ENCODE measurements at regions not wholly inside any gene's neighbourhood (a gene's known extent, or its start where the extent isn't known, plus 50 kb on each side); places are given as distances from the start of the nearest gene placed in this dataset.

DNA sequence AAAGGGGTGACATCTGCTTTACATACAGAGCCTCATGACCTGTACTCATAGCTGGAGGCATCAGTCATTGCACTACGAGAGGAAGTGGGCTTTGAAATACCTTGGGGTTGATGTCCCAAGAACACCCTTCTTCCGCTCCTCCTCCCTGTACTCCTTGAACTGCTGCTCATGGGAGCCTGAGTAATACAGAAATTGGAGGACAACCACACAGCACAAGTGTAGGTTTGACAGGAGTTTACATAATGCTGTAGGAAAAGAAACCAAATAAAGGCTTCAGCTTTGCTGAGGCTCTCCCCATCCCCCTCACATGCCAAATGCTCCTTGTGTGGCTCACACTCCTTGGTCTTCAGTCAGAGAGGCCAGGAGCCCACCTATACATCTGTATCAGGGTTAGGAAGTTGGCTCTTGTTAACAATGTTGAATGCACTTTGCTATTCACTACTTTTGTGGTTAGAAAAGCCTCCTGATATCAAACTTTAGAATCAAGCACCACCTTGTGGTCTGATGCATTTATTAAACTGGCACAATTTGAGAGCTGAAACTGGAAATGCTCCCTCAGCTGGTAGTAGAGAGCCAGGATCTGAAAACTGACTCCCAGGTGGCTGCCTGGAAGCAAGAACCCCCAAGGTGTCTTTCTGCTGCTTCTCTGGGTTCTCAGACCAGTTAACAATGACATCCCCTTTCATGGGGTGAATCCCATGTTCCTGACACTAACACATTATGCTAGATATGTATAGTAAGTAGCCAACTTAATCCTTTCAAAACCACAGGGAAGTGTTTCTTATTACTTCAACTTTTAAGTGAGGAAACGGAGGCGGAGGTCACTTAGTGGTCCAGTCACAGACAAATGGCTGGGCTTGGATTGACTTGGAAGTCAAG lies 56.2 kb upstream of the EDN1 start:
- Histone ChIP-seq H3K36me3 (ENCODE audit: control insufficient read depth, insufficient read depth, low read length) (no peaks in the 10 kb centered on the region), H3K27me3 (ENCODE audit: control insufficient read depth, insufficient read depth, low read length, poor library complexity, severe bottlenecking) (no peaks in the 10 kb centered on the region), H3K9me3 (ENCODE audit: control insufficient read depth, low read length) (no peaks in the 10 kb centered on the region), H3K4me3 (ENCODE audit: low read length) (no peak overlapping the region), H3K9ac (ENCODE audit: extremely low read depth, low read length, poor library complexity, severe bottlenecking) (no peak overlapping the region), H3K27ac (ENCODE audit: low read depth, low read length) (no peak overlapping the region), H3K4me1 (ENCODE audit: control insufficient read depth, insufficient read depth, low read length) (peaks cover 9% of the 10 kb centered on the region)
- TF ChIP-seq, protein P1, sequence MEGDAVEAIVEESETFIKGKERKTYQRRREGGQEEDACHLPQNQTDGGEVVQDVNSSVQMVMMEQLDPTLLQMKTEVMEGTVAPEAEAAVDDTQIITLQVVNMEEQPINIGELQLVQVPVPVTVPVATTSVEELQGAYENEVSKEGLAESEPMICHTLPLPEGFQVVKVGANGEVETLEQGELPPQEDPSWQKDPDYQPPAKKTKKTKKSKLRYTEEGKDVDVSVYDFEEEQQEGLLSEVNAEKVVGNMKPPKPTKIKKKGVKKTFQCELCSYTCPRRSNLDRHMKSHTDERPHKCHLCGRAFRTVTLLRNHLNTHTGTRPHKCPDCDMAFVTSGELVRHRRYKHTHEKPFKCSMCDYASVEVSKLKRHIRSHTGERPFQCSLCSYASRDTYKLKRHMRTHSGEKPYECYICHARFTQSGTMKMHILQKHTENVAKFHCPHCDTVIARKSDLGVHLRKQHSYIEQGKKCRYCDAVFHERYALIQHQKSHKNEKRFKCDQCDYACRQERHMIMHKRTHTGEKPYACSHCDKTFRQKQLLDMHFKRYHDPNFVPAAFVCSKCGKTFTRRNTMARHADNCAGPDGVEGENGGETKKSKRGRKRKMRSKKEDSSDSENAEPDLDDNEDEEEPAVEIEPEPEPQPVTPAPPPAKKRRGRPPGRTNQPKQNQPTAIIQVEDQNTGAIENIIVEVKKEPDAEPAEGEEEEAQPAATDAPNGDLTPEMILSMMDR (conservative IDR thresholded peaks at IDR 0.05), result peak; percentile 76
- Mint-ChIP-seq H3K9me3 (no peaks in the 10 kb centered on the region), H3K4me3 (no peak overlapping the region), H3K27ac (no peak overlapping the region), H3K27me3 (ENCODE audit: insufficient read depth) (no peaks in the 10 kb centered on the region), H3K4me1 (peaks cover 21% of the 10 kb centered on the region), H3K36me3 (ENCODE audit: low read depth) (no peaks in the 10 kb centered on the region)
- peak; percentile 66 for DNase-seq
- 93 to 96% methylated on average over 3 to 4 of the region's 4 CpGs for WGBS, 2 experiments (ENCODE audit: insufficient coverage in 1 of 2, insufficient read length in 1 of 2)

DNA sequence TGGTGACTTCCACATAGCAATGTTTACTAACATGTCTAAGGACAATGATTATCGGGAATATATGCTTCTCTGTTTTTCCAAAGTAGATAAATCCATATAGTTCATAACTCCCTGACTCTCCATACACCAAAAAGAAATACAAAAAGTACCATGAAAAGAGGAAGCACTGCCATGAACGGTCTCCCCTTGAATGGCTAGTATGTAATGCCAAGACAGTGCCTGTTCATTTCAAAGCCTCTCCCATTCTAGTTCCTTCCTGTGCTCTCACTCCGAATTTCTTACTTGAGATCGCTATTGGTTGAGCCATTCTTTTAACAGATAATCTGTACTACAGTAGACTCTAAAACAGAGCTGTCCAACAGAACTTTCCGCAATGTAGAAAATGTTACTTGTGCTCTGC lies 54.8 kb upstream of the EDN1 start:
- Histone ChIP-seq H3K9me3 (ENCODE audit: control insufficient read depth, low read length) (no peaks in the 10 kb centered on the region), H3K4me3 (ENCODE audit: low read length) (no peak overlapping the region), H3K4me1 (ENCODE audit: control insufficient read depth, insufficient read depth, low read length) (peaks cover 9% of the 10 kb centered on the region), H3K27me3 (ENCODE audit: control insufficient read depth, insufficient read depth, low read length, poor library complexity, severe bottlenecking) (no peaks in the 10 kb centered on the region), H3K27ac (ENCODE audit: low read depth, low read length) (no peak overlapping the region), H3K36me3 (ENCODE audit: control insufficient read depth, insufficient read depth, low read length) (no peaks in the 10 kb centered on the region), H3K9ac (ENCODE audit: extremely low read depth, low read length, poor library complexity, severe bottlenecking) (no peak overlapping the region)
- TF ChIP-seq, protein P1 (conservative IDR thresholded peaks at IDR 0.05), result no peak
- H3K27ac Mint-ChIP-seq, result no peak overlapping the region
- DNase-seq, result no peak
- 93 to 94% methylated on average over 3 to 5 of the region's 5 CpGs for whole genome bisulfite sequencing, 2 experiments (ENCODE audit: insufficient coverage in 1 of 2, insufficient read length in 1 of 2)
- H3K9me3 Mint-ChIP-seq, result no peaks in the 10 kb centered on the region
- H3K4me3 Mint-ChIP-seq, result no peak overlapping the region
- H3K4me1 Mint-ChIP-seq, result peaks cover 19% of the 10 kb centered on the region
- no peaks in the 10 kb centered on the region for H3K27me3 Mint-ChIP-seq (ENCODE audit: insufficient read depth)
- no peaks in the 10 kb centered on the region for H3K36me3 Mint-ChIP-seq (ENCODE audit: low read depth)

DNA sequence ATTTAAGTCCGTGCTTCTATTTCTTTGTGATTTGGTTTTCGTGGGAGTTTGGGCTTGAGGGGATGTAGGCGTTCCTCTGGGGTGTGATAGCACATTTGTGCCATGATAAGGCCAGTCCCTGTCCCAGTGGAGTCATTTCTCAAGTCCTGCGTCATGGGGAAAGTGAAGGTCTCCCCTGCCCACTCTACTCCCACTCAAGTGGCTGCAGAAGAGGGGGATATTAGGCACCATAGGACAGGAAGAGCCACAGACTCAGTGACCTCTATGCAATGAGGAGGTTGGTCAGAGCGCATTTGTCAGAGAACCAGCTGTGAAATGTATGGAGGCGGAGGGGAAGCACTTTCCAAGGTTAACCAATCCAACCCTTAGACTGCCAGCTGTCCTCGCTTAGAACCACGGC lies 51.9 kb upstream of the EDN1 start:
- Mint-ChIP-seq H3K4me3 (no peak overlapping the region), H3K4me1 (peaks cover 10% of the 10 kb centered on the region), H3K27me3 (ENCODE audit: insufficient read depth) (no peaks in the 10 kb centered on the region), H3K27ac (no peak overlapping the region), H3K9me3 (no peaks in the 10 kb centered on the region), H3K36me3 (ENCODE audit: low read depth) (no peaks in the 10 kb centered on the region)
- peaks cover 2% of the 10 kb centered on the region for H3K4me1 ChIP-seq (ENCODE audit: control insufficient read depth, insufficient read depth, low read length)
- H3K9me3 ChIP-seq (ENCODE audit: control insufficient read depth, low read length), result no peaks in the 10 kb centered on the region
- no peak overlapping the region for H3K27ac ChIP-seq (ENCODE audit: low read depth, low read length)
- WGBS, 2 experiments (ENCODE audit: insufficient coverage in 1 of 2, insufficient read length in 1 of 2), result 92% methylated on average over 2 to 8 of the region's 8 CpGs
- no peak for DNase-seq
- H3K4me3 ChIP-seq (ENCODE audit: low read length), result no peak overlapping the region
- no peaks in the 10 kb centered on the region for H3K36me3 ChIP-seq (ENCODE audit: control insufficient read depth, insufficient read depth, low read length)
- TF ChIP-seq, protein P1 (conservative IDR thresholded peaks at IDR 0.05), result no peak
- no peaks in the 10 kb centered on the region for H3K27me3 ChIP-seq (ENCODE audit: control insufficient read depth, insufficient read depth, low read length, poor library complexity, severe bottlenecking)
- H3K9ac ChIP-seq (ENCODE audit: extremely low read depth, low read length, poor library complexity, severe bottlenecking), result no peak overlapping the region

Data from endodermal cell (in vitro differentiated cells).